ENCODE measurements at regions not wholly inside any gene's neighbourhood (a gene's known extent, or its start where the extent isn't known, plus 50 kb on each side); places are given as distances from the start of the nearest gene placed in this dataset.

DNA sequence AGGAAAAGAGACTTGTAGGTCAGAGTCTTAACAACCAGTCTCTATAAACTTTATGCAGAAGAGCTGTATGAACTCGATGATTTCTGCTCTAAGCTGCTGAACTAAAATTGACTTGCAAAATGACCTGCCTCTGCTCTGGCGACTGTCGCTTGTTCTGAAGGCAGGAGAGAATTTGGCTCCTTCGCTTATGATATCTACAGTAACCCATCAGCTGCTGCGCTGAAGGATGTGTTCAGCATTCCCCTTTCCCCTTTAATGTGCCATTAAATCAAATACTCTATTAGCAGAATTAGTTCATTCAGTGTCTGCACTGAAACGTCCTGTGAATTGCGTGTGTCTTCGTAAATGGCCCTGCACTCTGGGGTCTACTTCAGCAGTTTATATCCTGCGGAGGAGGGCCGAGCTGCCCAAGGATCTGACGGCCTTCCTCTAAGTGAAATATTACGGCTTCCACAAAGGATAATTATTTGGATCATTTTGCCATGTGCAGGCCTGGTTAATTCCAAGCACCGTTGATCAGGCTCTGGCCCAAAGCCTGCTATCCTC, 254.9 kb downstream of the SNX10 start:
- no peak overlapping the region for H3K18ac ChIP-seq (ENCODE audit: extremely low read depth, low read length)
- DNase-seq (ENCODE audit: low read depth in 1 of 2, low spot score in 2 of 2) = no peak
- H3K14ac ChIP-seq (ENCODE audit: insufficient read length) = no peak overlapping the region
- no peak overlapping the region for H2BK15ac ChIP-seq (ENCODE audit: low read length)
- H4K5ac ChIP-seq (ENCODE audit: insufficient read length, low read depth, low read length) = no peak overlapping the region
- no peak overlapping the region for H3K4me3 ChIP-seq (ENCODE audit: extremely low read depth in 1 of 4, insufficient read depth in 2 of 4, low read depth in 3 of 4, low read length in 4 of 4)
- ChIA-PET POLR2A (ENCODE audit: partially characterized antibody) (no interaction called here), CTCF (ENCODE audit: partially characterized antibody) (interaction anchor here (0.6 to 3.3 kb wide), 6 partner anchors 7 to 1756 kb away, joined by 3 to 9 read pairs (median 6); no protein-coding TSS in a partner anchor)
- no peak overlapping the region for H2BK12ac ChIP-seq (ENCODE audit: low read depth, low read length)
- no peak for FAIRE-seq
- H3K4me1 ChIP-seq (replicated peaks in 1 of 4; ENCODE audit: control insufficient read depth in 3 of 4, insufficient read depth in 4 of 4, low read length in 3 of 4) = peaks cover 0 to 4% (median 0%) of the 10 kb centered on the region in 4 experiments; a peak in 2 of 7 replicates
- 88% methylated on average over 13 of the region's 13 CpGs; no CpG with 5 or more reads in 1 of the 2 experiments for WGBS, 2 experiments (ENCODE audit: extremely low coverage in 1 of 2, insufficient coverage in 1 of 2, insufficient read length in 1 of 2, insufficient replicate concordance in 2 of 2, low coverage in 1 of 2, low lambda C conversion rate in 2 of 2, missing lambda C conversion rate in 1 of 2)
- no peak overlapping the region for H2BK120ac ChIP-seq (replicated peaks; ENCODE audit: low read depth, low read length)
- no peaks in the 10 kb centered on the region for H3K9me3 ChIP-seq (ENCODE audit: insufficient read depth in 2 of 2, low read depth in 1 of 2, low read length in 1 of 2)
- no peak overlapping the region for H3K27ac ChIP-seq (ENCODE audit: low read depth, low read length)
- no peaks in the 10 kb centered on the region for H3K79me1 ChIP-seq (ENCODE audit: low read depth, low read length)
- no peaks in the 10 kb centered on the region for H3K27me3 ChIP-seq (replicated peaks in 1 of 4; ENCODE audit: control insufficient read depth in 3 of 4, extremely low read depth in 1 of 4, insufficient read depth in 3 of 4, low read length in 3 of 4)
- H4K91ac ChIP-seq (replicated peaks; ENCODE audit: insufficient read length, low read length) = no peak overlapping the region
- no peaks in the 10 kb centered on the region for H3K36me3 ChIP-seq (ENCODE audit: control insufficient read depth in 2 of 4, insufficient read depth in 4 of 4, low read length in 3 of 4)
- no peak overlapping the region for H3K4ac ChIP-seq (replicated peaks; ENCODE audit: insufficient read length, low read depth, low read length)
- no peak overlapping the region for H2BK20ac ChIP-seq (ENCODE audit: low read length)
- no peaks in the 10 kb centered on the region for H4K20me1 ChIP-seq (replicated peaks in 1 of 2; ENCODE audit: control insufficient read depth in 1 of 2, insufficient read depth in 2 of 2, low read length in 2 of 2)
- H3K23ac ChIP-seq (ENCODE audit: insufficient read length) = no peak overlapping the region
- H3K79me2 ChIP-seq (ENCODE audit: control insufficient read depth in 1 of 2, insufficient read depth in 2 of 2, low read length in 2 of 2) = no peaks in the 10 kb centered on the region
- no peak overlapping the region for H3K9ac ChIP-seq (replicated peaks in 1 of 4; ENCODE audit: extremely low read depth in 1 of 4, low read depth in 3 of 4, low read length in 3 of 4)
- H3K4me2 ChIP-seq (ENCODE audit: insufficient read depth in 1 of 2, low read depth in 2 of 2, low read length in 2 of 2) = no peak overlapping the region
- H3K56ac ChIP-seq (replicated peaks; ENCODE audit: insufficient read length, low read depth, low read length) = no peak overlapping the region
- no peak overlapping the region for H2BK5ac ChIP-seq (ENCODE audit: low read depth, low read length)
- H2AK5ac ChIP-seq (ENCODE audit: low read depth, low read length) = no peak overlapping the region
- H4K8ac ChIP-seq (ENCODE audit: extremely low read depth, insufficient read depth, low read length) = no peak overlapping the region
- H2AFZ ChIP-seq (ENCODE audit: low read length) = no peak overlapping the region
- H3K23me2 ChIP-seq (ENCODE audit: low read depth, low read length) = no peaks in the 10 kb centered on the region
- no peak for TF ChIP-seq POLR2AphosphoS5 (IDR thresholded peaks at IDR 0.05; ENCODE audit: low read depth, low read length)
- TF ChIP-seq, protein P1, sequence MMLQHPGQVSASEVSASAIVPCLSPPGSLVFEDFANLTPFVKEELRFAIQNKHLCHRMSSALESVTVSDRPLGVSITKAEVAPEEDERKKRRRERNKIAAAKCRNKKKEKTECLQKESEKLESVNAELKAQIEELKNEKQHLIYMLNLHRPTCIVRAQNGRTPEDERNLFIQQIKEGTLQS (IDR thresholded peaks at IDR 0.05; ENCODE audit: insufficient read depth, low read depth, low read length) = no peak
- no peak for TF ChIP-seq CHD1 (IDR thresholded peaks at IDR 0.05; ENCODE audit: low read depth, low read length)
- no peak for TF ChIP-seq HDAC2 (IDR thresholded peaks at IDR 0.05; ENCODE audit: borderline replicate concordance in 1 of 2, low read depth in 2 of 2, low read length in 2 of 2)
- no peak for TF ChIP-seq TEAD4 (IDR thresholded peaks at IDR 0.05; ENCODE audit: low read depth, low read length)
- TF ChIP-seq CREB1 (IDR thresholded peaks at IDR 0.05) = no peak
- TF ChIP-seq KDM1A (IDR thresholded peaks at IDR 0.05; ENCODE audit: borderline replicate concordance, low read length) = no peak
- no peak for TF ChIP-seq CBX5 (IDR thresholded peaks at IDR 0.05; ENCODE audit: low read depth, low read length)
- TF ChIP-seq SAP30 (IDR thresholded peaks at IDR 0.05; ENCODE audit: insufficient read depth, insufficient replicate concordance, low read length) = no peak
- no peak for TF ChIP-seq EZH2 (IDR thresholded peaks at IDR 0.05; ENCODE audit: low read depth, low read length, severe bottlenecking)
- no peak for TF ChIP-seq ASH2L (IDR thresholded peaks at IDR 0.05; ENCODE audit: low read length)
- TF ChIP-seq, protein P2, sequence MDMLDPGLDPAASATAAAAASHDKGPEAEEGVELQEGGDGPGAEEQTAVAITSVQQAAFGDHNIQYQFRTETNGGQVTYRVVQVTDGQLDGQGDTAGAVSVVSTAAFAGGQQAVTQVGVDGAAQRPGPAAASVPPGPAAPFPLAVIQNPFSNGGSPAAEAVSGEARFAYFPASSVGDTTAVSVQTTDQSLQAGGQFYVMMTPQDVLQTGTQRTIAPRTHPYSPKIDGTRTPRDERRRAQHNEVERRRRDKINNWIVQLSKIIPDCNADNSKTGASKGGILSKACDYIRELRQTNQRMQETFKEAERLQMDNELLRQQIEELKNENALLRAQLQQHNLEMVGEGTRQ (IDR thresholded peaks at IDR 0.05; ENCODE audit: low read length) = no peak
- no peak for TF ChIP-seq NRF1 (IDR thresholded peaks at IDR 0.05; ENCODE audit: low read depth, low read length)
